ENCODE measurements at regions not wholly inside any gene's neighbourhood (a gene's known extent, or its start where the extent isn't known, plus 50 kb on each side); places are given as distances from the start of the nearest gene placed in this dataset.

DNA sequence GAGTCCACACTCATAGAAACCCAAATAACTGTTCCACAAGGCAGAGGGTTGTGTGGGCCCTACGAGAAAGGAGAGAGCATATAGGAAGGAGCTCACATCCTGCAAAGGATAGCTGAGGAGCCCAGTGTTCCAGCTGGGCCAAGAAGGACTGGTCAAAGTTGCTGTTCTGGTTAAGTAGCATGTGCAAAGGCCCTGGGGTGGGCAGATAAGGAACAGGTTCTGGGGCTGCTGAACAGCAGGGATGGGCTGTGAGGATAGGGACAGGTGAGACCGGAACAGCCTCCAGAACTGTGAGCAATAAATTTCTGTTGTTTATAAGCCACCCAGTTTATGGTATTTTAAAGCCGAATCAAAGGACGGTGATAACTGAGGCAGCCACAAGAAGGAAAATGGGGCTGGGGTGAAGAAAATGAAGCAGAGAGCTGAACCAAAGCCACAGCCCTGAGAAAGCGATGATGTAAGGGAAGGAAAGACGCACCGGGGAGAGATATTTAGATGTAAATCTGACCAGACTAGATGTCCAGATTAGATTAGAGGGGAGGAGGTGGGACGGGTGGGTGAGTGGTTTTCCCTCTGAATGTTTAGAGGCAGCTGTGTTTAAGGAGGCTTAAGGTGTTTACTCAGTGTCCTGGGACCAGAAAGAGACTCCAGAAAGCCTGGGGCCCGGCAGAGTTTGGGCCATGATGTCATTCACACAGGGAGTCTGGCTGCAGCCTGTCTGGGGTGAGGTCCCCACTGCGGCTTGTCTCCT, 180.8 kb upstream of the BCOR start:
- TF ChIP-seq, protein P1, sequence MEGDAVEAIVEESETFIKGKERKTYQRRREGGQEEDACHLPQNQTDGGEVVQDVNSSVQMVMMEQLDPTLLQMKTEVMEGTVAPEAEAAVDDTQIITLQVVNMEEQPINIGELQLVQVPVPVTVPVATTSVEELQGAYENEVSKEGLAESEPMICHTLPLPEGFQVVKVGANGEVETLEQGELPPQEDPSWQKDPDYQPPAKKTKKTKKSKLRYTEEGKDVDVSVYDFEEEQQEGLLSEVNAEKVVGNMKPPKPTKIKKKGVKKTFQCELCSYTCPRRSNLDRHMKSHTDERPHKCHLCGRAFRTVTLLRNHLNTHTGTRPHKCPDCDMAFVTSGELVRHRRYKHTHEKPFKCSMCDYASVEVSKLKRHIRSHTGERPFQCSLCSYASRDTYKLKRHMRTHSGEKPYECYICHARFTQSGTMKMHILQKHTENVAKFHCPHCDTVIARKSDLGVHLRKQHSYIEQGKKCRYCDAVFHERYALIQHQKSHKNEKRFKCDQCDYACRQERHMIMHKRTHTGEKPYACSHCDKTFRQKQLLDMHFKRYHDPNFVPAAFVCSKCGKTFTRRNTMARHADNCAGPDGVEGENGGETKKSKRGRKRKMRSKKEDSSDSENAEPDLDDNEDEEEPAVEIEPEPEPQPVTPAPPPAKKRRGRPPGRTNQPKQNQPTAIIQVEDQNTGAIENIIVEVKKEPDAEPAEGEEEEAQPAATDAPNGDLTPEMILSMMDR (IDR thresholded peaks at IDR 0.05), result no peak
- TF ChIP-seq POLR2AphosphoS5 (IDR thresholded peaks at IDR 0.05), result no peak

All from suprapubic skin (tissue), 3 donors.